HEK293 (cell line): ENCODE measurements at regions not wholly inside any gene's neighbourhood (a gene's known extent, or its start where the extent isn't known, plus 50 kb on each side); places are given as distances from the start of the nearest gene placed in this dataset.

Source experiments
- CTCF ChIA-PET: fragments of 350-600 bp; formaldehyde crosslinking; extraction: SDS; loops from one replicate; lab custom pipeline; 2021; ENCODE audit warnings: antibody characterized with exemption; lab: Yijun Ruan, JAX
- POLR2A ChIA-PET: fragments of 300-600 bp; formaldehyde crosslinking; extraction: SDS; loops from one replicate; lab custom pipeline; 2020; ENCODE audit warnings: antibody characterized with exemption, inconsistent platforms; lab: Yijun Ruan, JAX
- H3K27ac ChIP-seq: fragments of 200-500 bp; sonication (Bioruptor generic); 2 replicates; pipeline ENCODE4 v1.5.1; 2014; ENCODE audit warnings: low read depth, low read length, control low read depth, inconsistent platforms; ENCODE audit errors: extremely low read depth
- H3K36me3 ChIP-seq, 2 experiments: fragments of 200-500 bp in 1 of 2; sonication (Bioruptor generic) in 1 of 2; 1 replicate in 1 of 2; 2 replicates in 1 of 2; pipeline ENCODE4 v1.5.1; 2014 to 2017; ENCODE audit warnings: inconsistent platforms in 2 of 2, low read length in 2 of 2; ENCODE audit not compliant: control insufficient read depth in 2 of 2, insufficient read depth in 1 of 2
- H3K4me1 ChIP-seq: fragments of 200-500 bp; sonication (Bioruptor generic); 2 replicates; pipeline ENCODE4 v1.5.1; 2014; ENCODE audit warnings: mild to moderate bottlenecking, low read length, inconsistent platforms; ENCODE audit not compliant: control insufficient read depth, insufficient read depth
- H3K4me3 ChIP-seq: 2 replicates; pipeline ENCODE4 v1.5.1; 2011; ENCODE audit warnings: low read depth, mild to moderate bottlenecking, control low read depth, low read length, moderate library complexity
- H3K9me3 ChIP-seq: fragments of 200-500 bp; sonication (Bioruptor generic); 2 replicates; pipeline ENCODE4 v1.5.1; 2014; ENCODE audit warnings: low read depth, low read length, inconsistent platforms; ENCODE audit not compliant: control insufficient read depth, insufficient read depth
- BCL11A ChIP-seq: fragments of 450-650 bp; formaldehyde crosslinking; IDR thresholded peaks from 2 replicates; pipeline ENCODE4 v1.5.1; 2016; ENCODE audit warnings: low read depth, missing biosample characterization, missing genetic modification characterization
- IKZF3 ChIP-seq: fragments of 450-650 bp; IDR thresholded peaks from 2 replicates; pipeline ENCODE4 v1.5.0; 2018; ENCODE audit warnings: missing biosample characterization, mild to moderate bottlenecking, missing genetic modification characterization, moderate library complexity
- PRDM1 ChIP-seq: fragments of 450-650 bp; formaldehyde crosslinking; IDR thresholded peaks from 2 replicates; pipeline ENCODE4; 2016; ENCODE audit warnings: missing biosample characterization, missing genetic modification characterization
- YY1 ChIP-seq: fragments of 450-650 bp; formaldehyde crosslinking; IDR thresholded peaks from 2 replicates; pipeline ENCODE4 v1.5.1; 2018; ENCODE audit warnings: missing biosample characterization, missing genetic modification characterization
- ZBTB10 ChIP-seq: fragments of 450-650 bp; formaldehyde crosslinking; IDR thresholded peaks from 2 replicates; pipeline ENCODE4 v1.5.1; 2016; ENCODE audit warnings: missing biosample characterization, missing genetic modification characterization
- ZBTB21 ChIP-seq: fragments of 450-650 bp; formaldehyde crosslinking; IDR thresholded peaks from 2 replicates; pipeline ENCODE4 v1.5.1; 2017; ENCODE audit warnings: missing biosample characterization, missing genetic modification characterization
- ZFP3 ChIP-seq: fragments of 450-650 bp; formaldehyde crosslinking; IDR thresholded peaks from 2 replicates; pipeline ENCODE4 v1.5.1; 2016; ENCODE audit warnings: low read depth, missing biosample characterization, missing genetic modification characterization
- ZNF132 ChIP-seq: fragments of 450-650 bp; formaldehyde crosslinking; IDR thresholded peaks from 2 replicates; pipeline ENCODE4 v1.5.1; 2017; ENCODE audit warnings: missing biosample characterization, missing genetic modification characterization, borderline replicate concordance
- ZNF16 ChIP-seq: fragments of 450-650 bp; formaldehyde crosslinking; IDR thresholded peaks from 2 replicates; pipeline ENCODE4 v1.5.1; 2016; ENCODE audit warnings: low read depth, missing biosample characterization, missing genetic modification characterization
- ZNF26 ChIP-seq: fragments of 450-650 bp; formaldehyde crosslinking; IDR thresholded peaks from 2 replicates; pipeline ENCODE4 v1.5.1; 2016; ENCODE audit warnings: missing biosample characterization, missing genetic modification characterization
- ZNF37A ChIP-seq: fragments of 450-650 bp; IDR thresholded peaks from 2 replicates; pipeline ENCODE4 v1.5.1; 2018; ENCODE audit warnings: missing biosample characterization, missing genetic modification characterization
- ZNF394 ChIP-seq: fragments of 450-650 bp; formaldehyde crosslinking; IDR thresholded peaks from 2 replicates; pipeline ENCODE4 v1.5.1; 2016; ENCODE audit warnings: missing biosample characterization, missing genetic modification characterization, mild to moderate bottlenecking, moderate library complexity, borderline replicate concordance
- ZNF426 ChIP-seq: fragments of 450-650 bp; formaldehyde crosslinking; IDR thresholded peaks from 2 replicates; pipeline ENCODE4 v1.5.1; 2017; ENCODE audit warnings: missing biosample characterization, missing genetic modification characterization, mild to moderate bottlenecking, inconsistent platforms, moderate library complexity
- ZNF433 ChIP-seq: fragments of 450-650 bp; formaldehyde crosslinking; IDR thresholded peaks from 2 replicates; pipeline ENCODE4 v1.5.1; 2016; ENCODE audit warnings: missing biosample characterization, missing genetic modification characterization, low read depth
- ZNF560 ChIP-seq: fragments of 450-650 bp; formaldehyde crosslinking; IDR thresholded peaks from 2 replicates; pipeline ENCODE4 v1.5.1; 2017; ENCODE audit warnings: missing biosample characterization, missing genetic modification characterization, borderline replicate concordance
- ZNF561 ChIP-seq: fragments of 450-650 bp; IDR thresholded peaks from 2 replicates; pipeline ENCODE4 v1.5.1; 2018; ENCODE audit warnings: missing biosample characterization, missing genetic modification characterization, borderline replicate concordance
- ZNF585B ChIP-seq: fragments of 450-650 bp; formaldehyde crosslinking; IDR thresholded peaks from 2 replicates; pipeline ENCODE4 v1.5.1; 2016; ENCODE audit warnings: missing biosample characterization, missing genetic modification characterization
- ZNF658 ChIP-seq: fragments of 450-650 bp; formaldehyde crosslinking; IDR thresholded peaks from 2 replicates; pipeline ENCODE4; 2016; ENCODE audit warnings: missing biosample characterization, missing genetic modification characterization
- ZNF785 ChIP-seq: fragments of 450-650 bp; formaldehyde crosslinking; IDR thresholded peaks from 2 replicates; pipeline ENCODE4 v1.5.1; 2016; ENCODE audit warnings: missing biosample characterization, missing genetic modification characterization
- ZNF791 ChIP-seq: fragments of 450-650 bp; formaldehyde crosslinking; IDR thresholded peaks from 2 replicates; pipeline ENCODE4 v1.5.1; 2016; ENCODE audit warnings: missing biosample characterization, missing genetic modification characterization
- ZSCAN30 ChIP-seq: fragments of 450-650 bp; IDR thresholded peaks from 2 replicates; pipeline ENCODE4 v1.5.1; 2018; ENCODE audit warnings: missing biosample characterization, mild to moderate bottlenecking, missing genetic modification characterization, moderate library complexity

GRCh38 chr4:82076359-82076758 lies 297.4 kb downstream of the HNRNPD start:
- H3K4me3 ChIP-seq: no peak overlapping the region
- no peaks in the 10 kb centered on the region for H3K9me3 ChIP-seq
- no peaks in the 10 kb centered on the region for H3K4me1 ChIP-seq
- H3K27ac ChIP-seq: no peak overlapping the region
- ChIA-PET POLR2A (no interaction called here), CTCF (no interaction called here)
- no peak for TF ChIP-seq ZNF785 (tag by site-specific recombination)
- no peak for TF ChIP-seq ZNF16
- H3K36me3 ChIP-seq: no peaks in the 10 kb centered on the region

- ChIA-PET CTCF (no interaction called here), POLR2A (no interaction called here)
- H3K36me3 ChIP-seq: no peaks in the 10 kb centered on the region
- H3K27ac ChIP-seq: no peak overlapping the region
- H3K4me3 ChIP-seq: no peak overlapping the region
- no peaks in the 10 kb centered on the region for H3K9me3 ChIP-seq
- no peaks in the 10 kb centered on the region for H3K4me1 ChIP-seq
- no peak for TF ChIP-seq ZBTB21
- no peak for TF ChIP-seq ZNF585B (tag by site-specific recombination)
- no peak for TF ChIP-seq ZNF37A (tag by site-specific recombination)
- no peak for TF ChIP-seq ZNF394 (tag by site-specific recombination)
- no peak for TF ChIP-seq ZNF560 (tag by site-specific recombination)
- TF ChIP-seq ZNF561 (tag by site-specific recombination): no peak
- TF ChIP-seq ZNF426: no peak
- no peak for TF ChIP-seq ZNF791 (tag by site-specific recombination)
- no peak for TF ChIP-seq IKZF3
- TF ChIP-seq ZNF658 (tag by site-specific recombination): no peak
- TF ChIP-seq YY1 (tag by site-specific recombination): no peak
- TF ChIP-seq ZSCAN30 (tag by site-specific recombination): no peak
- TF ChIP-seq ZNF26 (tag by site-specific recombination): no peak
- no peak for TF ChIP-seq ZNF433 (tag by site-specific recombination)
- no peak for TF ChIP-seq ZBTB10 (tag by site-specific recombination)
- no peak for TF ChIP-seq ZNF132 (tag by site-specific recombination)
- TF ChIP-seq BCL11A: no peak
- TF ChIP-seq PRDM1: no peak
- TF ChIP-seq ZFP3 (tag by site-specific recombination): no peak
These were observed 301.8 kb downstream of the HNRNPD start for GRCh38 chr4:82071951-82072350.
